DND-41 (cell line): ENCODE measurements at regions not wholly inside any gene's neighbourhood (a gene's known extent, or its start where the extent isn't known, plus 50 kb on each side); places are given as distances from the start of the nearest gene placed in this dataset.

ENCODE experiments used
- CTCF ChIP-seq: IDR thresholded peaks from 2 replicates; pipeline ENCODE4 v1.5.1; 2012; ENCODE audit warnings: borderline replicate concordance, low read length, moderate library complexity, mild to moderate bottlenecking; ENCODE audit not compliant: poor library complexity, severe bottlenecking; ENCODE audit errors: extremely low read depth
- EZH2 ChIP-seq: IDR thresholded peaks from 3 replicates; pipeline ENCODE4 v1.6.1; 2012; ENCODE audit warnings: borderline replicate concordance, low read depth, mild to moderate bottlenecking, moderate library complexity, low read length, inconsistent platforms; ENCODE audit not compliant: severe bottlenecking

GRCh38 chr10:89894051-89894450 is 192.7 kb downstream of the KIF20B start:
- TF ChIP-seq CTCF (no peak), EZH2 (no peak)
